Lung (tissue), 11 donors: ENCODE measurements at regions not wholly inside any gene's neighbourhood (a gene's known extent, or its start where the extent isn't known, plus 50 kb on each side); places are given as distances from the start of the nearest gene placed in this dataset.

Source experiments
- ATAC-seq: fragments of 200-7000 bp; cut with Tn5 transposase; one replicate; pipeline ENCODE4 v1.9.1; 2020; ENCODE audit warnings: moderate number of reproducible peaks; ENCODE audit not compliant: insufficient read depth, low FRiP score
- DNase-seq, 3 donors: peaks; one replicate each; pipeline ENCODE4 v3.0.0-alpha.2; 2013 to 2017
- H3K27ac ChIP-seq, 2 donors: one replicate each; pipeline ENCODE4 v1.5.1; 2013; ENCODE audit warnings: mild to moderate bottlenecking in 2 of 2, moderate library complexity in 2 of 2, control low read depth in 1 of 2, inconsistent platforms in 1 of 2, low read depth in 1 of 2, low read length in 1 of 2
- H3K27me3 ChIP-seq, 3 donors: one replicate each; pipeline ENCODE4 v1.5.1; 2013; ENCODE audit warnings: low read length in 2 of 3; ENCODE audit not compliant: control insufficient read depth in 3 of 3, insufficient read depth in 3 of 3
- H3K36me3 ChIP-seq, 4 donors: one replicate each; pipeline ENCODE4 v1.5.1; 2013; ENCODE audit warnings: low read length in 4 of 4, mild to moderate bottlenecking in 1 of 4, moderate library complexity in 1 of 4; ENCODE audit not compliant: control insufficient read depth in 4 of 4, insufficient read depth in 4 of 4
- H3K4me1 ChIP-seq, 5 donors: one replicate each; pipeline ENCODE4 v1.5.1; 2013; ENCODE audit warnings: low read length in 5 of 5, mild to moderate bottlenecking in 2 of 5, moderate library complexity in 1 of 5; ENCODE audit not compliant: control insufficient read depth in 5 of 5, insufficient read depth in 5 of 5
- H3K4me3 ChIP-seq: one replicate; pipeline ENCODE4 v1.5.1; 2013; ENCODE audit warnings: mild to moderate bottlenecking, control low read depth, moderate library complexity
- H3K9ac ChIP-seq, 2 donors: one replicate each; pipeline ENCODE4 v1.5.1; 2013; ENCODE audit warnings: low read length in 2 of 2, control low read depth in 1 of 2; ENCODE audit not compliant: insufficient read depth in 1 of 2
- H3K9me3 ChIP-seq, 4 donors: one replicate each; pipeline ENCODE4 v1.5.1; 2013; ENCODE audit warnings: low read length in 3 of 4, mild to moderate bottlenecking in 1 of 4, moderate library complexity in 1 of 4; ENCODE audit not compliant: control insufficient read depth in 4 of 4, insufficient read depth in 3 of 4
- WGBS, 2 donors: extraction: QIAGEN DNeasy Blood & Tissue Kit; methylation state at CpG; one replicate each; pipeline ENCODE4 v1.1.7; 2013; 5-methylcytosine and 5-hydroxymethylcytosine counted together
- TF ChIP-seq, protein P1 (sequence below): IDR thresholded peaks from 2 replicates; pipeline ENCODE4 v1.5.1; 2012; ENCODE audit warnings: mild to moderate bottlenecking; ENCODE audit errors: control extremely low read depth, extremely low read depth
- donor health status: control.
- donor health status: control.
- donor health status: Bipolar disorder and iron deficiency.
- donor health status: healthy.
- donor health status: DM: yes; HTN: yes; CAD: no.

DNA sequence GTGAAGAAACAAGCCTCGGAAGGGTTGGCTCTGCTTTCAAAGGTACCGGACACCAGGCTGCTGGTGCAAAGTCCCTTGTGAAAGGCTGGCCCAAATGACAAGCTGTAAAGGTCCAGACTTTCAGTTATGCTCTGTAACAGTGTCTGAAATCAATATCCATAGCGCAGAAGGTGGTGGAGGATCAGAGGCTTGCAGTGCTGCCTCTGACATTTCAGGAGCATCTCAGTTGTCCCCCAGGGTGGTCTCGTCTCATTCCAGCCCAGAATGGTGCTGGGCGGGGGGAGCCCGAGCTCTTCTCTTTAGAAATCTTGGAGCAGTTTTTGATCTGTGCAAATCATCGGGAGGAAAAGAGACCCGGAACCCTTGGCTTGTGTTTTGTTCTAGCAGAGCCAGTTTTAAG is 402.3 kb upstream of the RGMA start:
- no peak overlapping the region for H3K4me3 ChIP-seq
- TF ChIP-seq, protein P1, sequence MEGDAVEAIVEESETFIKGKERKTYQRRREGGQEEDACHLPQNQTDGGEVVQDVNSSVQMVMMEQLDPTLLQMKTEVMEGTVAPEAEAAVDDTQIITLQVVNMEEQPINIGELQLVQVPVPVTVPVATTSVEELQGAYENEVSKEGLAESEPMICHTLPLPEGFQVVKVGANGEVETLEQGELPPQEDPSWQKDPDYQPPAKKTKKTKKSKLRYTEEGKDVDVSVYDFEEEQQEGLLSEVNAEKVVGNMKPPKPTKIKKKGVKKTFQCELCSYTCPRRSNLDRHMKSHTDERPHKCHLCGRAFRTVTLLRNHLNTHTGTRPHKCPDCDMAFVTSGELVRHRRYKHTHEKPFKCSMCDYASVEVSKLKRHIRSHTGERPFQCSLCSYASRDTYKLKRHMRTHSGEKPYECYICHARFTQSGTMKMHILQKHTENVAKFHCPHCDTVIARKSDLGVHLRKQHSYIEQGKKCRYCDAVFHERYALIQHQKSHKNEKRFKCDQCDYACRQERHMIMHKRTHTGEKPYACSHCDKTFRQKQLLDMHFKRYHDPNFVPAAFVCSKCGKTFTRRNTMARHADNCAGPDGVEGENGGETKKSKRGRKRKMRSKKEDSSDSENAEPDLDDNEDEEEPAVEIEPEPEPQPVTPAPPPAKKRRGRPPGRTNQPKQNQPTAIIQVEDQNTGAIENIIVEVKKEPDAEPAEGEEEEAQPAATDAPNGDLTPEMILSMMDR = no peak
- no peak overlapping the region for H3K27ac ChIP-seq

DNA sequence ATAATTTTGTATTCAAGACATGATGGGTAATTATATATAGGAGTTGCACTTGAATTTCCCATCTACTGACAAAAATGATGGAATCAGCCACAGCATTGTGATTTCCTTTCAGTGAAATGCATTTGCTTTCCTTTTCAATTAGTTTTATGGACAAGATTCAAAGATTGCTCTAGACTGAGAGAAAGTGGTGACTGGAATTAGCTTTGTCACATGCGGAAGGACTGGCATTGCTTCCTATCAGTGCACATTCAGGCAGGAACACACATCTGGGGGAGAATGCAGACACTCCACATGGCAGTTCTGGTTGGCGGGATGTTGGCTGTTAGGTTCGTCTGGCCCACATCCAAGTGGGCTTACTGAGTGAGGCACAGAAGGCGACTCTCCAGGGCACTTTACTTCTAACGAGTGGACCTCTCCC is 399.3 kb upstream of the RGMA start:
- no peaks in the 10 kb centered on the region for H3K36me3 ChIP-seq
- H3K4me3 ChIP-seq = no peak overlapping the region
- no peak overlapping the region for H3K27ac ChIP-seq
- no peak for ATAC-seq
- H3K9ac ChIP-seq = no peak overlapping the region
- H3K9me3 ChIP-seq = peaks cover 0 to 5% (median 0%) of the 10 kb centered on the region in 4 donors
- TF ChIP-seq, protein P1 = no peak
- no peaks in the 10 kb centered on the region for H3K27me3 ChIP-seq
- no peaks in the 10 kb centered on the region for H3K4me1 ChIP-seq
- DNase-seq = no peak
- 65 to 85% methylated on average over 5 of the region's 5 CpGs for WGBS, 2 donors

More for the DNA sequence above, 402.3 kb upstream of the RGMA start:
- Histone ChIP-seq H3K4me1 (no peaks in the 10 kb centered on the region), H3K27me3 (no peaks in the 10 kb centered on the region), H3K9me3 (peaks cover 0 to 5% (median 0%) of the 10 kb centered on the region in 4 donors), H3K36me3 (no peaks in the 10 kb centered on the region), H3K9ac (no peak overlapping the region)
- DNase-seq (no peak), ATAC-seq (no peak)
- 88 to 94% methylated on average over 8 of the region's 8 CpGs for WGBS, 2 donors

DNA sequence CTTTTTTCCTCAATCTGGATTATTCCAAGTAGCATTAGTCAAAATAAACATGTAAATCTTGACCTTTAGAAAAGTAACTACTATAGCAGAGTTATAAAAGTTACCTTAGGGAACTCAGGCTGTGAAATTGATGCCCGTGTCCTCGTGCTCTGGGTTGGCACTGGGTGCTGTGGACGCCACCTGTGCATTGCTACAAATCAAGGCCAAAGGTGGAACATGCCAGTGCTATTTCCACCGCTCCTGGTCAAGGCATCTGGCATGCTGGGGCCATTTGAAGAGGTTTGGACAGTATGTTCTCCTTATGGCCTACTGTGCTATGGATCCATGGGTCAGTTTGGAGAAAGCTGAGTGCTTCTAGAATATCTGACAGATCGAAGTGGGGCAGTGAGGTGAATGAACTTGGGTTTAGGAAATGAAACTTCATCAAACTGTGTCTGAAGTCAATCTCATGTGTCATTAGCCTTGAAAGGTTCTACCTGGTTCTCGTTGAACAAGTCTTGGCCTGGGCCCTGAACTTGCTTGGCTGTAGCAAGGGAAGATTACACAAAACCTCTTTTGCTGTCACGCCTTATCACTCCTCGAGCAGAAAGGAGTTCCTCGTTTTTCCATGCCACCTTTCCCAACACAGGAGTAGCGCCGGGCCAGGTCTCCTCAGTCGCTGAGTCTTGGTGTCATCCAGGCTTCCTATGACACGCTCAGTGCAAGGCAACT is 397.6 kb upstream of the RGMA start:
- ATAC-seq (no peak), DNase-seq (no peak)
- no peak overlapping the region for H3K27ac ChIP-seq

More for the DNA sequence above, 397.6 kb upstream of the RGMA start:
- Histone ChIP-seq H3K4me1 (no peaks in the 10 kb centered on the region), H3K9me3 (peaks cover 0 to 5% (median 0%) of the 10 kb centered on the region in 4 donors), H3K36me3 (no peaks in the 10 kb centered on the region), H3K27me3 (no peaks in the 10 kb centered on the region), H3K9ac (no peak overlapping the region), H3K4me3 (no peak overlapping the region)
- TF ChIP-seq, protein P1 = no peak
- 81 to 91% methylated on average over 13 of the region's 13 CpGs for WGBS, 2 donors
